ENCODE measurements at regions not wholly inside any gene's neighbourhood (a gene's known extent, or its start where the extent isn't known, plus 50 kb on each side); places are given as distances from the start of the nearest gene placed in this dataset.

GRCh38 chr3:11909726-11910125 lies 63.0 kb upstream of the TAMM41 start:
- H3K9ac ChIP-seq (ENCODE audit: low read length), result no peak overlapping the region
- POLR2A ChIA-PET, result no interaction called here
- no peaks in the 10 kb centered on the region for H3K9me3 ChIP-seq (ENCODE audit: control insufficient read depth in 1 of 2, insufficient read depth in 1 of 2, low read depth in 1 of 2, low read length in 2 of 2)
- no peak overlapping the region for H3K27ac ChIP-seq (ENCODE audit: low read depth, low read length)
- H2AFZ ChIP-seq (ENCODE audit: low read depth, low read length, poor library complexity, severe bottlenecking), result no peak overlapping the region
- TF ChIP-seq REST (IDR thresholded peaks at IDR 0.05; ENCODE audit: low read depth) (no peak), MAX (IDR thresholded peaks at IDR 0.05) (no peak), CEBPB (IDR thresholded peaks at IDR 0.05; ENCODE audit: low read depth) (no peak), ELF1 (IDR thresholded peaks at IDR 0.05; ENCODE audit: borderline replicate concordance, low read depth) (no peak), CTCF (IDR thresholded peaks at IDR 0.05 in 2 of 3, conservative IDR thresholded peaks at IDR 0.05 in 1 of 3; ENCODE audit: borderline replicate concordance in 1 of 3, insufficient read depth in 1 of 3, low read depth in 2 of 3, low read length in 2 of 3) (no peak), JUND (IDR thresholded peaks at IDR 0.05) (no peak), ZNF274 (IDR thresholded peaks at IDR 0.05; ENCODE audit: low read depth, low read length) (no peak), FOSL1 (IDR thresholded peaks at IDR 0.05; ENCODE audit: low read depth) (no peak), SIN3A (IDR thresholded peaks at IDR 0.05; ENCODE audit: low read depth) (no peak), CBX3 (IDR thresholded peaks at IDR 0.05; ENCODE audit: low read depth) (no peak), SP1 (IDR thresholded peaks at IDR 0.05; ENCODE audit: low read depth) (no peak), TCF7L2 (IDR thresholded peaks at IDR 0.05; ENCODE audit: borderline replicate concordance, extremely low read depth, insufficient read depth, insufficient read length) (no peak), EZH2phosphoT487 (IDR thresholded peaks at IDR 0.05; ENCODE audit: borderline replicate concordance) (no peak), POLR2AphosphoS5 (IDR thresholded peaks at IDR 0.05; ENCODE audit: low read depth, low read length) (no peak), YY1 (IDR thresholded peaks at IDR 0.05; ENCODE audit: extremely low read depth, insufficient replicate concordance, low read depth, low read length) (no peak), ZFX (IDR thresholded peaks at IDR 0.05) (no peak), POLR2A (IDR thresholded peaks at IDR 0.05; ENCODE audit: borderline replicate concordance, extremely low read depth, insufficient read depth, insufficient read length) (no peak), RAD21 (IDR thresholded peaks at IDR 0.05; ENCODE audit: low read depth) (no peak), ATF3 (IDR thresholded peaks at IDR 0.05) (no peak)
- intact Hi-C loops (cut with micrococcal nuclease), result no loop called here
- ATAC-seq, result no peak
- peaks cover 7% of the 10 kb centered on the region; the same call in 1 of the 2 replicates for H3K27me3 ChIP-seq (ENCODE audit: insufficient read depth, low read length)
- no peaks in the 10 kb centered on the region for H3K36me3 ChIP-seq (ENCODE audit: control insufficient read depth in 1 of 2, insufficient read depth in 2 of 2, low read length in 2 of 2)
- RAD21 ChIA-PET (ENCODE audit: low non-redundant PET in 1 of 2, low total read pairs in 2 of 2, uncharacterized antibody in 2 of 2, unreplicated experiment in 2 of 2), result no interaction called here
- no peaks in the 10 kb centered on the region for H3K9me2 ChIP-seq (ENCODE audit: insufficient read depth)
- CTCF ChIA-PET, result no interaction called here
- H3K79me2 ChIP-seq (ENCODE audit: insufficient read depth, low read length), result no peaks in the 10 kb centered on the region
- BruUV-seq (replicated peaks), result no TSS peak
- H3K4me1 ChIP-seq (ENCODE audit: control insufficient read depth in 1 of 2, insufficient read depth in 2 of 2, low read length in 2 of 2), result no peaks in the 10 kb centered on the region
- H3K4me2 ChIP-seq (ENCODE audit: low read length), result no peak overlapping the region
- H4K20me1 ChIP-seq (ENCODE audit: insufficient read depth), result no peaks in the 10 kb centered on the region
- no peak overlapping the region for H3K4me3 ChIP-seq (replicated peaks in 1 of 2; ENCODE audit: low read depth in 1 of 2, low read length in 2 of 2)
- DNase-seq (ENCODE audit: low read depth, low spot score), result no peak
